ENCODE measurements at regions not wholly inside any gene's neighbourhood (a gene's known extent, or its start where the extent isn't known, plus 50 kb on each side); places are given as distances from the start of the nearest gene placed in this dataset.

GRCh38 chr12:105864901-105865300 lies 273.9 kb downstream of the NUAK1 start:
- TF ChIP-seq EZH2phosphoT487 (conservative IDR thresholded peaks at IDR 0.05; ENCODE audit: low read length) = no peak
- TF ChIP-seq, protein P1, sequence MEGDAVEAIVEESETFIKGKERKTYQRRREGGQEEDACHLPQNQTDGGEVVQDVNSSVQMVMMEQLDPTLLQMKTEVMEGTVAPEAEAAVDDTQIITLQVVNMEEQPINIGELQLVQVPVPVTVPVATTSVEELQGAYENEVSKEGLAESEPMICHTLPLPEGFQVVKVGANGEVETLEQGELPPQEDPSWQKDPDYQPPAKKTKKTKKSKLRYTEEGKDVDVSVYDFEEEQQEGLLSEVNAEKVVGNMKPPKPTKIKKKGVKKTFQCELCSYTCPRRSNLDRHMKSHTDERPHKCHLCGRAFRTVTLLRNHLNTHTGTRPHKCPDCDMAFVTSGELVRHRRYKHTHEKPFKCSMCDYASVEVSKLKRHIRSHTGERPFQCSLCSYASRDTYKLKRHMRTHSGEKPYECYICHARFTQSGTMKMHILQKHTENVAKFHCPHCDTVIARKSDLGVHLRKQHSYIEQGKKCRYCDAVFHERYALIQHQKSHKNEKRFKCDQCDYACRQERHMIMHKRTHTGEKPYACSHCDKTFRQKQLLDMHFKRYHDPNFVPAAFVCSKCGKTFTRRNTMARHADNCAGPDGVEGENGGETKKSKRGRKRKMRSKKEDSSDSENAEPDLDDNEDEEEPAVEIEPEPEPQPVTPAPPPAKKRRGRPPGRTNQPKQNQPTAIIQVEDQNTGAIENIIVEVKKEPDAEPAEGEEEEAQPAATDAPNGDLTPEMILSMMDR (IDR thresholded peaks at IDR 0.05; ENCODE audit: insufficient read depth, low read length, poor library complexity, severe bottlenecking) = no peak
- H3K9me3 ChIP-seq (ENCODE audit: insufficient read depth, low read length) = no peaks in the 10 kb centered on the region
- H3K4me2 ChIP-seq (ENCODE audit: low read depth, low read length, poor library complexity, severe bottlenecking) = no peak overlapping the region
- H3K27me3 ChIP-seq (ENCODE audit: low read length) = no peaks in the 10 kb centered on the region
- H3K9ac ChIP-seq (ENCODE audit: low read length) = no peak overlapping the region
- no peaks in the 10 kb centered on the region for H3K9me2 ChIP-seq (replicated peaks; ENCODE audit: insufficient read depth, low read length)
- no peak overlapping the region for H2AFZ ChIP-seq (ENCODE audit: low read depth, low read length, severe bottlenecking)
- H4K20me1 ChIP-seq (ENCODE audit: low read depth, low read length) = no peaks in the 10 kb centered on the region
- no peaks in the 10 kb centered on the region for H3K36me3 ChIP-seq (ENCODE audit: low read length)
- H3K4me3 ChIP-seq (ENCODE audit: insufficient read depth, low read length, poor library complexity, severe bottlenecking) = no peak overlapping the region
- H3K79me2 ChIP-seq (ENCODE audit: insufficient read depth, low read length) = no peaks in the 10 kb centered on the region
- no peaks in the 10 kb centered on the region for H3F3A ChIP-seq (ENCODE audit: insufficient read depth)
- H3K27ac ChIP-seq (ENCODE audit: low read depth, low read length) = no peak overlapping the region

DNA sequence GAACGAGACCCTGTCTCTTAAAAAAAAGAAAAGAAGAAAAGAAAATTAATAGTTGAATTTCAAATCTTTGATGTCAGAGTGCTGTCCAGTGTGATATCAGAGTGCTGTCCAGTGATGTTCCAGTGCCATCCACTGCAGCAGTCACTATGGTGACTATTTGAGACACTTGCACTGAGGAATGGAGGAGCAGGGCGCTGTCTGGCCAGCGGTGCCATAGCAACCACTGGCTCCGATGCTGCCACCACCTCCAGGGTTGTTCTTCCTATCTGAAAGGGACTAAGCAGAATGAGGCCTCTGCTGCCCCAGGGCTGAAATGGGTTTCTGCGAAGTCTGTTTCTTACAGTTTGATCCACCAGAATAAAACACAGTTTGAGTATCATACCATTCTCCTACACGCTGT lies 272.9 kb downstream of the NUAK1 start:
- H3K36me3 ChIP-seq (ENCODE audit: low read length) = no peaks in the 10 kb centered on the region
- no peak overlapping the region for H3K27ac ChIP-seq (ENCODE audit: low read depth, low read length)
- H3K4me3 ChIP-seq (ENCODE audit: insufficient read depth, low read length, poor library complexity, severe bottlenecking) = no peak overlapping the region
- H3K9me2 ChIP-seq (replicated peaks; ENCODE audit: insufficient read depth, low read length) = no peaks in the 10 kb centered on the region
- H4K20me1 ChIP-seq (ENCODE audit: low read depth, low read length) = no peaks in the 10 kb centered on the region
- H3K79me2 ChIP-seq (ENCODE audit: insufficient read depth, low read length) = no peaks in the 10 kb centered on the region
- TF ChIP-seq, protein P1 (IDR thresholded peaks at IDR 0.05; ENCODE audit: insufficient read depth, low read length, poor library complexity, severe bottlenecking) = no peak
- TF ChIP-seq EZH2phosphoT487 (conservative IDR thresholded peaks at IDR 0.05; ENCODE audit: low read length) = no peak
- no peaks in the 10 kb centered on the region for H3F3A ChIP-seq (ENCODE audit: insufficient read depth)
- H2AFZ ChIP-seq (ENCODE audit: low read depth, low read length, severe bottlenecking) = no peak overlapping the region
- no peaks in the 10 kb centered on the region for H3K9me3 ChIP-seq (ENCODE audit: insufficient read depth, low read length)
- no peaks in the 10 kb centered on the region for H3K27me3 ChIP-seq (ENCODE audit: low read length)
- H3K4me2 ChIP-seq (ENCODE audit: low read depth, low read length, poor library complexity, severe bottlenecking) = no peak overlapping the region
- H3K9ac ChIP-seq (ENCODE audit: low read length) = no peak overlapping the region

- Histone ChIP-seq H3K4me2 (ENCODE audit: low read depth, low read length, poor library complexity, severe bottlenecking) (no peak overlapping the region), H3K9ac (ENCODE audit: low read length) (no peak overlapping the region), H3K9me3 (ENCODE audit: insufficient read depth, low read length) (no peaks in the 10 kb centered on the region), H3K79me2 (ENCODE audit: insufficient read depth, low read length) (no peaks in the 10 kb centered on the region), H3F3A (ENCODE audit: insufficient read depth) (no peaks in the 10 kb centered on the region), H3K4me3 (ENCODE audit: insufficient read depth, low read length, poor library complexity, severe bottlenecking) (no peak overlapping the region), H3K9me2 (replicated peaks; ENCODE audit: insufficient read depth, low read length) (no peaks in the 10 kb centered on the region), H2AFZ (ENCODE audit: low read depth, low read length, severe bottlenecking) (no peak overlapping the region), H3K27ac (ENCODE audit: low read depth, low read length) (no peak overlapping the region), H3K36me3 (ENCODE audit: low read length) (no peaks in the 10 kb centered on the region), H3K27me3 (ENCODE audit: low read length) (no peaks in the 10 kb centered on the region), H4K20me1 (ENCODE audit: low read depth, low read length) (no peaks in the 10 kb centered on the region)
- TF ChIP-seq, protein P1 (IDR thresholded peaks at IDR 0.05; ENCODE audit: insufficient read depth, low read length, poor library complexity, severe bottlenecking) = no peak
- no peak for TF ChIP-seq EZH2phosphoT487 (conservative IDR thresholded peaks at IDR 0.05; ENCODE audit: low read length)
These were observed 264.6 kb downstream of the NUAK1 start for GRCh38 chr12:105874121-105874520.
